ENCODE measurements at regions not wholly inside any gene's neighbourhood (a gene's known extent, or its start where the extent isn't known, plus 50 kb on each side); places are given as distances from the start of the nearest gene placed in this dataset.

DNA sequence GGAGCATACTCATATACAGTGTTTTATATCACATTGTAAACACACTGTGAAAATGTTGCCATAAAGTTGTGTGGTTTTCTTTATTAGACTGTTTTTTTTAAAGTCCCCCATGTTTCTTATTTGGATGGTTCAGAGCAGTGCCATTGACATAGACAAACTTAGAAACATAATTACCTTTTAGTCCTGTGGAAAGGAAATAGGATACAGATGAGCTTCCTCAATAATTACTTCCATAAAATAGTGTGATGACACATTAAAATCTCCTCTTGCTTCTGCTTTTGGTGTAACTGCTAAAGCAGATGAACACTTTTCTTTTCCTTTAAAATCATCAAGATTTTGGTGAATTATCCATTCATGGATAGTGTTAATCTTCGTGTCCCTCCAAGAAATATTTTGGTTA, 52.9 kb upstream of the LIMCH1 start:
- BruUV-seq (replicated peaks): no TSS peak
- no peak overlapping the region for H3K27ac ChIP-seq (ENCODE audit: low read length)
- ATAC-seq: no peak
- intact Hi-C loops (cut with micrococcal nuclease; ENCODE audit: unreplicated experiment): no loop called here
- H3K4me1 ChIP-seq (ENCODE audit: control insufficient read depth, insufficient read depth, low read length): no peaks in the 10 kb centered on the region
- TF ChIP-seq, protein P1, sequence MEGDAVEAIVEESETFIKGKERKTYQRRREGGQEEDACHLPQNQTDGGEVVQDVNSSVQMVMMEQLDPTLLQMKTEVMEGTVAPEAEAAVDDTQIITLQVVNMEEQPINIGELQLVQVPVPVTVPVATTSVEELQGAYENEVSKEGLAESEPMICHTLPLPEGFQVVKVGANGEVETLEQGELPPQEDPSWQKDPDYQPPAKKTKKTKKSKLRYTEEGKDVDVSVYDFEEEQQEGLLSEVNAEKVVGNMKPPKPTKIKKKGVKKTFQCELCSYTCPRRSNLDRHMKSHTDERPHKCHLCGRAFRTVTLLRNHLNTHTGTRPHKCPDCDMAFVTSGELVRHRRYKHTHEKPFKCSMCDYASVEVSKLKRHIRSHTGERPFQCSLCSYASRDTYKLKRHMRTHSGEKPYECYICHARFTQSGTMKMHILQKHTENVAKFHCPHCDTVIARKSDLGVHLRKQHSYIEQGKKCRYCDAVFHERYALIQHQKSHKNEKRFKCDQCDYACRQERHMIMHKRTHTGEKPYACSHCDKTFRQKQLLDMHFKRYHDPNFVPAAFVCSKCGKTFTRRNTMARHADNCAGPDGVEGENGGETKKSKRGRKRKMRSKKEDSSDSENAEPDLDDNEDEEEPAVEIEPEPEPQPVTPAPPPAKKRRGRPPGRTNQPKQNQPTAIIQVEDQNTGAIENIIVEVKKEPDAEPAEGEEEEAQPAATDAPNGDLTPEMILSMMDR (IDR thresholded peaks at IDR 0.05): no peak
- TF ChIP-seq TCF7L2 (IDR thresholded peaks at IDR 0.05; ENCODE audit: low read depth, low read length): no peak
- no peak for TF ChIP-seq REST (IDR thresholded peaks at IDR 0.05; ENCODE audit: insufficient read depth in 1 of 2, low read depth in 2 of 2, low read length in 1 of 2)
- TF ChIP-seq POLR2AphosphoS5 (IDR thresholded peaks at IDR 0.05; ENCODE audit: low read depth, low read length): no peak
- no peak for TF ChIP-seq SIN3A (IDR thresholded peaks at IDR 0.05; ENCODE audit: borderline replicate concordance, insufficient read depth, low read depth, low read length)
- DNase-seq (ENCODE audit: low read depth, low spot score): no peak
- ChIA-PET POLR2A (no interaction called here), CTCF (no interaction called here)
- H3K36me3 ChIP-seq (ENCODE audit: control insufficient read depth, insufficient read depth, low read length): no peaks in the 10 kb centered on the region
- in situ Hi-C loops (cut with HindIII; ENCODE audit: low pct_unique_long_range_greater_than_20kb, low sequenced_read_pairs): no loop called here
- H3K27me3 ChIP-seq (ENCODE audit: control insufficient read depth, insufficient read depth, low read length): no peaks in the 10 kb centered on the region
- no peaks in the 10 kb centered on the region for H3K9me3 ChIP-seq (ENCODE audit: control insufficient read depth, insufficient read depth, low read depth, low read length)
- H3K4me3 ChIP-seq (ENCODE audit: low read depth in 2 of 2, low read length in 2 of 2): no peak overlapping the region

GRCh38 chr4:41487868-41488440, 50.0 kb upstream of the LIMCH1 start:
- in situ Hi-C loops (cut with HindIII; ENCODE audit: low pct_unique_long_range_greater_than_20kb, low sequenced_read_pairs) (no loop called here), intact Hi-C loops (cut with micrococcal nuclease; ENCODE audit: unreplicated experiment) (no loop called here)
- ATAC-seq (no peak), DNase-seq (ENCODE audit: low read depth, low spot score) (no peak)
- CTCF ChIA-PET: no interaction called here
- TF ChIP-seq TCF7L2 (IDR thresholded peaks at IDR 0.05; ENCODE audit: low read depth, low read length) (no peak), SIN3A (IDR thresholded peaks at IDR 0.05; ENCODE audit: borderline replicate concordance, insufficient read depth, low read depth, low read length) (no peak), POLR2AphosphoS5 (IDR thresholded peaks at IDR 0.05; ENCODE audit: low read depth, low read length) (no peak), REST (IDR thresholded peaks at IDR 0.05; ENCODE audit: insufficient read depth in 1 of 2, low read depth in 2 of 2, low read length in 1 of 2) (no peak)
- TF ChIP-seq, protein P1 (IDR thresholded peaks at IDR 0.05): no peak
- H3K4me3 ChIP-seq (ENCODE audit: low read depth in 2 of 2, low read length in 2 of 2): no peak overlapping the region
- BruUV-seq (replicated peaks): no TSS peak
- H3K27ac ChIP-seq (ENCODE audit: low read length): no peak overlapping the region
- no peaks in the 10 kb centered on the region for H3K36me3 ChIP-seq (ENCODE audit: control insufficient read depth, insufficient read depth, low read length)
- H3K4me1 ChIP-seq (ENCODE audit: control insufficient read depth, insufficient read depth, low read length): no peaks in the 10 kb centered on the region
- H3K27me3 ChIP-seq (ENCODE audit: control insufficient read depth, insufficient read depth, low read length): no peaks in the 10 kb centered on the region
- POLR2A ChIA-PET: no interaction called here
- H3K9me3 ChIP-seq (ENCODE audit: control insufficient read depth, insufficient read depth, low read depth, low read length): no peaks in the 10 kb centered on the region

Data from Panc1 (cell line).